ENCODE measurements at regions not wholly inside any gene's neighbourhood (a gene's known extent, or its start where the extent isn't known, plus 50 kb on each side); places are given as distances from the start of the nearest gene placed in this dataset.

DNA sequence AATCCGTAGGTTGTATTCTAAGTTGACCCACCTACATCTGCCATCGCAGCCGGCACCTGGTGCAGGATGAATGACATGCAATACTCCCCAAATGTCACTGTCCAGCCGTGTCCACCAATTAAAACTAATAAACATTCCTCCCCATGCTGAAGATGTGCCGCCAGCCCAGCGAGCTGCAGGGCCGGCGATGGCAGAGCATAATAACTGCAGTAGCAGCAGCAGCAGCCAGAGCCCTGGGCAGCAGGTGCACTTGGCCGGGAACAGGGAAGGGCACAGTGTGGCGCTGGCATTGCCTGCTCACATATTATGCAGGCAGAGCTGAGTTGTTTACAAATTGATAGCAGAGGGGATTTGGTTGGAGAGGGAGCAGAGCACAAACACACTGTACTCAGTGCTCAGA, 754.9 kb downstream of the OLFM4 start:
- peaks cover 0 to 3% (median 3%) of the 10 kb centered on the region in 4 experiments; a peak in 5 of 7 replicates for H3K4me1 ChIP-seq (replicated peaks in 1 of 4; ENCODE audit: control insufficient read depth in 3 of 4, insufficient read depth in 4 of 4, low read length in 3 of 4)
- H4K20me1 ChIP-seq (replicated peaks in 1 of 2; ENCODE audit: control insufficient read depth in 1 of 2, insufficient read depth in 2 of 2, low read length in 2 of 2): no peaks in the 10 kb centered on the region
- no peaks in the 10 kb centered on the region; a peak in 1 of 7 replicates for H3K27me3 ChIP-seq (replicated peaks in 1 of 4; ENCODE audit: control insufficient read depth in 3 of 4, extremely low read depth in 1 of 4, insufficient read depth in 3 of 4, low read length in 3 of 4)
- H2BK5ac ChIP-seq (ENCODE audit: low read depth, low read length): no peak overlapping the region
- FAIRE-seq (no peak), DNase-seq (ENCODE audit: low read depth in 1 of 2, low spot score in 2 of 2) (no peak)
- H3K4me3 ChIP-seq (ENCODE audit: extremely low read depth in 1 of 4, insufficient read depth in 2 of 4, low read depth in 3 of 4, low read length in 4 of 4): no peak overlapping the region
- H2AFZ ChIP-seq (ENCODE audit: low read length): no peak overlapping the region
- H3K36me3 ChIP-seq (ENCODE audit: control insufficient read depth in 2 of 4, insufficient read depth in 4 of 4, low read length in 3 of 4): no peaks in the 10 kb centered on the region
- no peak overlapping the region for H2BK120ac ChIP-seq (replicated peaks; ENCODE audit: low read depth, low read length)
- H3K23me2 ChIP-seq (ENCODE audit: low read depth, low read length): no peaks in the 10 kb centered on the region
- CTCF ChIA-PET (ENCODE audit: partially characterized antibody): interaction anchor here (0.7 to 3.2 kb wide), 26 partner anchors 9 to 1086 kb away, joined by 3 to 28 read pairs (median 4); no protein-coding TSS in a partner anchor
- POLR2A ChIA-PET (ENCODE audit: partially characterized antibody): no interaction called here
- H3K9me3 ChIP-seq (ENCODE audit: insufficient read depth in 2 of 2, low read depth in 1 of 2, low read length in 1 of 2): no peaks in the 10 kb centered on the region
- H4K8ac ChIP-seq (ENCODE audit: extremely low read depth, insufficient read depth, low read length): no peak overlapping the region
- WGBS, 2 experiments (ENCODE audit: extremely low coverage in 1 of 2, insufficient coverage in 1 of 2, insufficient read length in 1 of 2, insufficient replicate concordance in 2 of 2, low coverage in 1 of 2, low lambda C conversion rate in 2 of 2, missing lambda C conversion rate in 1 of 2): 88% methylated on average over 10 of the region's 10 CpGs; no CpG with 5 or more reads in 1 of the 2 experiments
- no peak overlapping the region for H3K9ac ChIP-seq (replicated peaks in 1 of 4; ENCODE audit: extremely low read depth in 1 of 4, low read depth in 3 of 4, low read length in 3 of 4)
- no peaks in the 10 kb centered on the region for H3K79me2 ChIP-seq (ENCODE audit: control insufficient read depth in 1 of 2, insufficient read depth in 2 of 2, low read length in 2 of 2)
- H3K79me1 ChIP-seq (ENCODE audit: low read depth, low read length): no peaks in the 10 kb centered on the region
- H3K14ac ChIP-seq (ENCODE audit: insufficient read length): no peak overlapping the region
- H3K4ac ChIP-seq (replicated peaks; ENCODE audit: insufficient read length, low read depth, low read length): no peak overlapping the region
- no peak overlapping the region for H2BK12ac ChIP-seq (ENCODE audit: low read depth, low read length)
- no peak overlapping the region for H3K27ac ChIP-seq (ENCODE audit: low read depth, low read length)
- H3K18ac ChIP-seq (ENCODE audit: extremely low read depth, low read length): no peak overlapping the region
- H4K91ac ChIP-seq (replicated peaks; ENCODE audit: insufficient read length, low read length): no peak overlapping the region
- no peak overlapping the region for H3K56ac ChIP-seq (replicated peaks; ENCODE audit: insufficient read length, low read depth, low read length)
- no peak overlapping the region for H3K4me2 ChIP-seq (ENCODE audit: insufficient read depth in 1 of 2, low read depth in 2 of 2, low read length in 2 of 2)
- H4K5ac ChIP-seq (ENCODE audit: insufficient read length, low read depth, low read length): no peak overlapping the region
- no peak overlapping the region for H2BK15ac ChIP-seq (ENCODE audit: low read length)
- H2AK5ac ChIP-seq (ENCODE audit: low read depth, low read length): no peak overlapping the region
- no peak overlapping the region for H3K23ac ChIP-seq (ENCODE audit: insufficient read length)
- H2BK20ac ChIP-seq (ENCODE audit: low read length): no peak overlapping the region
- TF ChIP-seq FOSL1 (IDR thresholded peaks at IDR 0.05; ENCODE audit: insufficient read depth, low read depth, low read length): no peak
- TF ChIP-seq, protein P1, sequence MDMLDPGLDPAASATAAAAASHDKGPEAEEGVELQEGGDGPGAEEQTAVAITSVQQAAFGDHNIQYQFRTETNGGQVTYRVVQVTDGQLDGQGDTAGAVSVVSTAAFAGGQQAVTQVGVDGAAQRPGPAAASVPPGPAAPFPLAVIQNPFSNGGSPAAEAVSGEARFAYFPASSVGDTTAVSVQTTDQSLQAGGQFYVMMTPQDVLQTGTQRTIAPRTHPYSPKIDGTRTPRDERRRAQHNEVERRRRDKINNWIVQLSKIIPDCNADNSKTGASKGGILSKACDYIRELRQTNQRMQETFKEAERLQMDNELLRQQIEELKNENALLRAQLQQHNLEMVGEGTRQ (IDR thresholded peaks at IDR 0.05; ENCODE audit: low read length): no peak
- TF ChIP-seq JUN (IDR thresholded peaks at IDR 0.05; ENCODE audit: low read depth, low read length): no peak
- no peak for TF ChIP-seq YY1 (IDR thresholded peaks at IDR 0.05; ENCODE audit: low read depth, low read length)
- TF ChIP-seq, protein P2, sequence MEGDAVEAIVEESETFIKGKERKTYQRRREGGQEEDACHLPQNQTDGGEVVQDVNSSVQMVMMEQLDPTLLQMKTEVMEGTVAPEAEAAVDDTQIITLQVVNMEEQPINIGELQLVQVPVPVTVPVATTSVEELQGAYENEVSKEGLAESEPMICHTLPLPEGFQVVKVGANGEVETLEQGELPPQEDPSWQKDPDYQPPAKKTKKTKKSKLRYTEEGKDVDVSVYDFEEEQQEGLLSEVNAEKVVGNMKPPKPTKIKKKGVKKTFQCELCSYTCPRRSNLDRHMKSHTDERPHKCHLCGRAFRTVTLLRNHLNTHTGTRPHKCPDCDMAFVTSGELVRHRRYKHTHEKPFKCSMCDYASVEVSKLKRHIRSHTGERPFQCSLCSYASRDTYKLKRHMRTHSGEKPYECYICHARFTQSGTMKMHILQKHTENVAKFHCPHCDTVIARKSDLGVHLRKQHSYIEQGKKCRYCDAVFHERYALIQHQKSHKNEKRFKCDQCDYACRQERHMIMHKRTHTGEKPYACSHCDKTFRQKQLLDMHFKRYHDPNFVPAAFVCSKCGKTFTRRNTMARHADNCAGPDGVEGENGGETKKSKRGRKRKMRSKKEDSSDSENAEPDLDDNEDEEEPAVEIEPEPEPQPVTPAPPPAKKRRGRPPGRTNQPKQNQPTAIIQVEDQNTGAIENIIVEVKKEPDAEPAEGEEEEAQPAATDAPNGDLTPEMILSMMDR (IDR thresholded peaks at IDR 0.05; ENCODE audit: control extremely low read depth in 1 of 3, insufficient read depth in 1 of 3, low read depth in 1 of 3, low read length in 3 of 3): no peak
- TF ChIP-seq NANOG (IDR thresholded peaks at IDR 0.05; ENCODE audit: insufficient read depth, low read depth, low read length, poor library complexity, severe bottlenecking): no peak
- TF ChIP-seq SIRT6 (IDR thresholded peaks at IDR 0.05; ENCODE audit: low read length): no peak
- TF ChIP-seq EP300 (IDR thresholded peaks at IDR 0.05; ENCODE audit: borderline replicate concordance in 1 of 2, low read depth in 2 of 2, low read length in 2 of 2): no peak
- no peak for TF ChIP-seq SP4 (IDR thresholded peaks at IDR 0.05; ENCODE audit: low read length)
- no peak for TF ChIP-seq RBBP5 (IDR thresholded peaks at IDR 0.05; ENCODE audit: borderline replicate concordance, low read depth, low read length)
